Natural killer cell (primary cell): ENCODE measurements at regions not wholly inside any gene's neighbourhood (a gene's known extent, or its start where the extent isn't known, plus 50 kb on each side); places are given as distances from the start of the nearest gene placed in this dataset.

ENCODE experiments used
- ATAC-seq, 3 donors: fragments of 150-1000 bp in 2 of 3; fragments of 200-7000 bp in 1 of 3; cut with Tn5 transposase; 1 replicate in 1 of 3; 2 replicates in 2 of 3; pipeline ENCODE4 v1.10.0; 2021; ENCODE audit warnings: mild to moderate bottlenecking in 2 of 3, moderate library complexity in 2 of 3
- DNase-seq, 2 donors: peaks; one replicate each; pipeline versions ENCODE4 v3.0.0 to v3.0.0-alpha.2; 2013 to 2021; ENCODE audit warnings: mixed read lengths in 1 of 2
- H3K27ac ChIP-seq: one replicate; pipeline ENCODE4 v1.5.1; 2013; ENCODE audit warnings: mild to moderate bottlenecking, low read length
- H3K27me3 ChIP-seq: one replicate; pipeline ENCODE4 v1.6.1; 2013; ENCODE audit warnings: low read length; ENCODE audit not compliant: control insufficient read depth, insufficient read depth
- H3K36me3 ChIP-seq: one replicate; pipeline ENCODE4 v1.6.1; 2013; ENCODE audit warnings: low read length; ENCODE audit not compliant: control insufficient read depth, insufficient read depth
- H3K4me1 ChIP-seq: one replicate; pipeline ENCODE4 v1.6.1; 2013; ENCODE audit warnings: low read length; ENCODE audit not compliant: control insufficient read depth, insufficient read depth
- H3K4me3 ChIP-seq: one replicate; pipeline ENCODE4 v1.5.1; 2013; ENCODE audit warnings: low read length
- H3K9me3 ChIP-seq: one replicate; pipeline ENCODE4 v1.6.1; 2013; ENCODE audit warnings: low read length; ENCODE audit not compliant: control insufficient read depth, insufficient read depth
- H3K27ac Mint-ChIP-seq, 2 donors: one replicate each; pipeline ENCODE4 v1.8.0; 2022; ENCODE audit warnings: mild to moderate bottlenecking in 2 of 2, mixed read lengths in 2 of 2, moderate library complexity in 1 of 2
- H3K27me3 Mint-ChIP-seq, 2 donors: one replicate each; pipeline ENCODE4 v1.8.0; 2022; ENCODE audit warnings: low read depth in 2 of 2, mixed read lengths in 2 of 2
- H3K36me3 Mint-ChIP-seq: one replicate; pipeline ENCODE4 v1.8.0; 2022; ENCODE audit warnings: mixed read lengths
- H3K4me1 Mint-ChIP-seq, 2 donors: one replicate each; pipeline ENCODE4 v1.8.0; 2022; ENCODE audit warnings: mixed read lengths in 2 of 2
- H3K4me3 Mint-ChIP-seq: one replicate; pipeline ENCODE4 v1.8.0; 2022; ENCODE audit warnings: mild to moderate bottlenecking, moderate library complexity, mixed read lengths
- H3K9me3 Mint-ChIP-seq, 2 donors: one replicate each; pipeline ENCODE4 v1.8.0; 2022; ENCODE audit warnings: mixed read lengths in 2 of 2
- WGBS: methylation state at CpG from one replicate; pipeline ENCODE4 v1.1.7; 2013; ENCODE audit warnings: missing lambda C conversion rate; ENCODE audit not compliant: insufficient coverage; 5-methylcytosine and 5-hydroxymethylcytosine counted together
- intact Hi-C: fragments of 100-400 bp; cut with micrococcal nuclease; formaldehyde crosslinking; loops from one replicate; pipeline ENCODE4 v1.14.2; 2022
- TF ChIP-seq, protein P1 (sequence below): fragments of 200-600 bp; IDR thresholded peaks from one replicate; pipeline ENCODE4 v1.8.0; 2022; ENCODE audit warnings: antibody characterized with exemption

DNA sequence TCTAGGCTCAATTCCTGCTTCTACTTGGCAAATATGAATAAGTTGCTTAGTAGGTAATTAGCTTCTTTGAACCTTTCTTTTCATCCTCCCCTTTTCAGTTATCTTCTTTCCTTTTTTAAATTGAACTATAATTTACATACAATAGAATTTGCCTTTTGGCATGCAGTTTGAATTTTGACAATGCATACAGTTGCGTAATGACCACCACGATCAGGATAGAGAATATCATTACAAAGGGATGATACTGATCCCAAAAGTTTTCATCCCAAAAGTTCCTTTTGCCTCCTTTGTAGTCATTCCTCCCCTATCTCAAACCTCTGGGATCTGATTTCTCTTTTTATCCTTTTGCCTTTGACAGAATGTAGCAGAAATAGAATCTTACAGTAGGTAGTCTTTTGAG lies 164.4 kb downstream of the NOC3L start:
- TF ChIP-seq, protein P1, sequence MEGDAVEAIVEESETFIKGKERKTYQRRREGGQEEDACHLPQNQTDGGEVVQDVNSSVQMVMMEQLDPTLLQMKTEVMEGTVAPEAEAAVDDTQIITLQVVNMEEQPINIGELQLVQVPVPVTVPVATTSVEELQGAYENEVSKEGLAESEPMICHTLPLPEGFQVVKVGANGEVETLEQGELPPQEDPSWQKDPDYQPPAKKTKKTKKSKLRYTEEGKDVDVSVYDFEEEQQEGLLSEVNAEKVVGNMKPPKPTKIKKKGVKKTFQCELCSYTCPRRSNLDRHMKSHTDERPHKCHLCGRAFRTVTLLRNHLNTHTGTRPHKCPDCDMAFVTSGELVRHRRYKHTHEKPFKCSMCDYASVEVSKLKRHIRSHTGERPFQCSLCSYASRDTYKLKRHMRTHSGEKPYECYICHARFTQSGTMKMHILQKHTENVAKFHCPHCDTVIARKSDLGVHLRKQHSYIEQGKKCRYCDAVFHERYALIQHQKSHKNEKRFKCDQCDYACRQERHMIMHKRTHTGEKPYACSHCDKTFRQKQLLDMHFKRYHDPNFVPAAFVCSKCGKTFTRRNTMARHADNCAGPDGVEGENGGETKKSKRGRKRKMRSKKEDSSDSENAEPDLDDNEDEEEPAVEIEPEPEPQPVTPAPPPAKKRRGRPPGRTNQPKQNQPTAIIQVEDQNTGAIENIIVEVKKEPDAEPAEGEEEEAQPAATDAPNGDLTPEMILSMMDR, result no peak
- Histone ChIP-seq H3K4me1 (no peaks in the 10 kb centered on the region), H3K27ac (no peak overlapping the region), H3K36me3 (no peaks in the 10 kb centered on the region), H3K9me3 (no peaks in the 10 kb centered on the region), H3K4me3 (no peak overlapping the region), H3K27me3 (peaks cover 2% of the 10 kb centered on the region)
- no peak overlapping the region for H3K4me3 Mint-ChIP-seq
- H3K9me3 Mint-ChIP-seq, result no peaks in the 10 kb centered on the region
- no peak overlapping the region for H3K27ac Mint-ChIP-seq
- H3K4me1 Mint-ChIP-seq, result no peaks in the 10 kb centered on the region
- peaks cover 8 to 40% of the 10 kb centered on the region in 2 donors for H3K27me3 Mint-ChIP-seq
- H3K36me3 Mint-ChIP-seq, result no peaks in the 10 kb centered on the region
- ATAC-seq (no peak), DNase-seq (no peak)
- 97% methylated on average over 2 of the region's 2 CpGs for WGBS
- intact Hi-C loops, result no loop called here

DNA sequence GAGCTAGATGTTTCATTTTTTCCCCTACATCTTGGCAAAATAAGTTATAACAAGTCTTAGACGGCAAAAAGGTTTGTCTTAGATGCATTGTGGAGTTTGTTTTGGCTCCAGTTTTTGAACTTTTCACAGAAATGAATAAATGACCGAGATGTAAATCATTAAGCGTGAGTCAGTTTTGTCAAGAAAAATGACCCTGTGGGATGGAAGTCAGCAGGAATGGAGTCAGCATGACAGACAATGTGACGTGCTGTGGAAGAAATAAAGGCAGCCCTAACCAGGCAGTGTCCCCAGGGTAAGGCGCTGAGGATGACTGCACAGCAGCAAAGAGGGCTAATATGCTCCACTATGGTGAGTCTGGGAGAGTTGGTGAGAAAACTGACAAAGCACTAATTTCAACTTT lies 163.2 kb downstream of the NOC3L start:
- H3K4me1 ChIP-seq, result no peaks in the 10 kb centered on the region
- Mint-ChIP-seq H3K4me1 (no peaks in the 10 kb centered on the region), H3K27ac (no peak overlapping the region), H3K4me3 (no peak overlapping the region), H3K27me3 (peaks cover 4 to 30% of the 10 kb centered on the region in 2 donors), H3K9me3 (no peaks in the 10 kb centered on the region), H3K36me3 (no peaks in the 10 kb centered on the region)
- ATAC-seq, result no peak
- no peaks in the 10 kb centered on the region for H3K27me3 ChIP-seq
- H3K9me3 ChIP-seq, result no peaks in the 10 kb centered on the region
- TF ChIP-seq, protein P1, result no peak
- DNase-seq, result no peak
- WGBS, result 54% methylated on average over 5 of the region's 5 CpGs
- no peak overlapping the region for H3K27ac ChIP-seq
- H3K4me3 ChIP-seq, result no peak overlapping the region
- no peaks in the 10 kb centered on the region for H3K36me3 ChIP-seq
- intact Hi-C loops, result no loop called here

DNA sequence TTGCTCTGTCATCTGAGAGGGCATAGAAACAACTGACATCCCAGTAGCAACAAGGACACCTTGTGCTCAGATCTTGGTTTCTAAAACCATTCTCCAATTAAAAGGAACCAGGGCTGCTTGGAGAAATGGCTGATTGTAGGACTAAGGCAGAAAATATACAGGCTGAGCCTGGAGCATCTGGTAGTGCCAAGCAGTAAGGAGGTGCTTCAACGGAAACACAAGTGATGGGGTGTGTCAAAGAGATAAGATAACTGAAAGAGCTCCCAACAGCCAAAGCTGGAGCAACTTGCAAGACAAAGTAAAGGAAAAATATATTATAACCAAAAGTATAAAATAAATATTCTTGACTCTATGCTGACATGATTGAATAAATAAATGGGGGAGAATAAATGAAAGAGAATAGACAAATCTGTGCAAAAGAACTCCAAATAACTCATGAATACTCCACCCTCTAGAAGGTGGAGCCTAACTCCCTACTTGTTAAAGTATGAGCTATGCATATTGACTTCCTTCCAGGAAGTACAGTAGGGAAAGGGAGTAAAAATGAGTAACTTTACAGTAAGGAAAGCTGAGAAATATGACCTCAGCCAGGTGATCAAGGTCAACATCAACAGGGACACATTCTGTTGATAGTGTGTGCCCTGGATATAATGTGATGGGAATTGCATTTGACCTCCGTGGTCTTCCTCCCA lies 162.4 kb downstream of the NOC3L start:
- ATAC-seq (no peak), DNase-seq (no peak)
- no peaks in the 10 kb centered on the region for H3K9me3 ChIP-seq
- H3K36me3 Mint-ChIP-seq, result no peaks in the 10 kb centered on the region
- intact Hi-C loops, result no loop called here
- no peaks in the 10 kb centered on the region for H3K9me3 Mint-ChIP-seq
- no peaks in the 10 kb centered on the region for H3K27me3 ChIP-seq
- no peak overlapping the region for H3K4me3 ChIP-seq
- no peaks in the 10 kb centered on the region for H3K36me3 ChIP-seq
- TF ChIP-seq, protein P1, result no peak
- H3K4me1 ChIP-seq, result no peaks in the 10 kb centered on the region
- H3K27ac ChIP-seq, result no peak overlapping the region
- peaks cover 3% of the 10 kb centered on the region in 2 donors for H3K4me1 Mint-ChIP-seq
- 67% methylated on average over 1 of the region's 2 CpGs for WGBS
- H3K4me3 Mint-ChIP-seq, result no peak overlapping the region
- H3K27me3 Mint-ChIP-seq, result peaks cover 4 to 23% of the 10 kb centered on the region in 2 donors
- no peak overlapping the region for H3K27ac Mint-ChIP-seq

DNA sequence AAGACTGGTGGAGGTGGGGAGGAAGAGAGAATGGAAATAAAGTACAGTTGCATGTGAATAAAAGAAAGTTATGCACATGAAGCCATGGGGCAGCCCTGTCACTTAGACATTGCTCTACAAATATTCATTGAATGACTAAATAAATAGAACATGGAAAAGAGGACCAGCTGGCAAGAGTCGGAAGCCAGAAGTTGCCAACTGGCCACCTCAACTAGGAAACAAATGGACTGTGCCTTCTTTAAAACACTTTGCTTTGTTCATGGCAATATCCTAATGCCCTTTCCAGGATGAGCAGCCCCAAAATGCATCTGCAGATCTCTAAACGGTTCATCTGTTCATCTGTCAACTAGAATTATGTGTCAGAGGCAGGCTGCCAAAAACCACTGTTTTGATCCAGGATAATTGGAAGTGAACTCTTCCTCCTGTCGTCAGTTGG lies 157.3 kb downstream of the NOC3L start:
- Mint-ChIP-seq H3K4me1 (peaks cover 25 to 26% of the 10 kb centered on the region in 2 donors), H3K36me3 (no peaks in the 10 kb centered on the region), H3K27ac (peak overlapping the region; percentile 11 to 81), H3K27me3 (peaks cover 0 to under 1% of the 10 kb centered on the region in 2 donors), H3K9me3 (no peaks in the 10 kb centered on the region), H3K4me3 (peak overlapping the region; percentile 41)
- intact Hi-C loops, result no loop called here
- Histone ChIP-seq H3K4me1 (peaks cover 15% of the 10 kb centered on the region), H3K27ac (no peak overlapping the region), H3K36me3 (no peaks in the 10 kb centered on the region), H3K27me3 (no peaks in the 10 kb centered on the region), H3K4me3 (no peak overlapping the region), H3K9me3 (no peaks in the 10 kb centered on the region)
- TF ChIP-seq, protein P1, result no peak
- DNase-seq (no peak), ATAC-seq (no peak)
- 63% methylated on average over 3 of the region's 3 CpGs for WGBS
